NCI-H69 (cell line): ENCODE measurements at regions not wholly inside any gene's neighbourhood (a gene's known extent, or its start where the extent isn't known, plus 50 kb on each side); places are given as distances from the start of the nearest gene placed in this dataset.
"Not testable (repeated sequence)": the region's sequence is repeated elsewhere in the genome, so short reads cannot be mapped to it uniquely, and the experiment has no call there.

Source experiments
- DNase-seq: peaks from one replicate; lab custom pipeline; 2025; lab: John Stamatoyannopoulos, UW

DNA sequence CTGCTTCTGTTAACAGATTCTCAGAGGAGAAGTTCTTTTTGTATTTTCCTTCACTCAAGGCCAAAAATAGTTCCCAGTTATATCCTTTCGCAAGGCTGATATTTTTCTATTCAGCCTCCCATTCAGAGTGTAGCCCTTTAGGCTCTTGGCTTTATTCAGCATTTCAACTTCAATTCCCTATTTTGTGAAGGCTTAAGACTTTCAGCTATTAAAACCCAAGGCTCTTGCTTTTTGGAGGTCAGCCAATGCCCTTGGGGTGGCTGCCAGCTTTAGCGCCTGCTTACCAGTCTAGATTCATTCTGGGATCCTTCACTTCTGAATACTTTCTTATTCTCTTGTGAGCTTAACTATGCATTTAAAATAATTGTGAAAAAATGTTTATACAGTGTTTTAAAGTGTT lies 57.3 kb upstream of the ADGRA3 start:
- DNase-seq, result peak; percentile 36

DNA sequence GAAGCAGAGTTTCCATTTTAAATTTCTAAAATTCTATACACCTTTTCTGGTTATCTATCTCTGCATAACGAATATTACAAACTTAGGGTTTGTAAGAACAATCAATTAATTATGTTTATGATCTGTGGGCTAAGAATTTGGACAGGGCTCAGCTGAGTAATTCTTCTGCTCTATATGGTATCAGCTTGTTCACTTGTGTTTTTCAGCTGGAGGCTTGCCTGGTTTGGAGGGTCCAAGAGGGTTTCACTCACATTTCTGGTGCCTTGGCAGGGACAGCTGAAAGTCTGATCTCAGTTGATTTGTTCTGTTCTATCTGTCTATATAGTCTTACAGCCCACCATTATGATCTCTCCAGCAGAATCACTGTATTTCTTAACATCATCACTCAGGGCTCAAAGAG lies 57.8 kb upstream of the ADGRA3 start:
- DNase-seq, result no peak

DNA sequence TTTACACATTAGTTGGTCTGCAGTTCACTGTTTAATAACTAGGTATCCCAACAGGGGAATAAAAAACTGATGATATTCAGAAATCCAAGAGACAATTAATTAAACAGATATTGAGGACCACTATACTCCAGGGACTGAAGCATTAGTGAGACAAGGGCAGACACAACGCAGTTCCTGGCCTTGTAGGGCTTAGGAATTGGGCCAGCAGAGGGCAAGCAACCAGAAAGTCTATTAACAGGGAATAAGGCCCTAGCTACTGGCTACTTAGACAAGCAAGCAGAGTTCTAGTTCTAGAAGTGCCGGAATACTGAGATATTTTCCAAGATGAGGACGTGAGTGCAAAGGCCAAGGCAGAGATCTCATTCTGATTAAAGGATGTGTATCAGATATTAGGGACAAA lies 58.6 kb upstream of the ADGRA3 start:
- DNase-seq, result no peak

DNA sequence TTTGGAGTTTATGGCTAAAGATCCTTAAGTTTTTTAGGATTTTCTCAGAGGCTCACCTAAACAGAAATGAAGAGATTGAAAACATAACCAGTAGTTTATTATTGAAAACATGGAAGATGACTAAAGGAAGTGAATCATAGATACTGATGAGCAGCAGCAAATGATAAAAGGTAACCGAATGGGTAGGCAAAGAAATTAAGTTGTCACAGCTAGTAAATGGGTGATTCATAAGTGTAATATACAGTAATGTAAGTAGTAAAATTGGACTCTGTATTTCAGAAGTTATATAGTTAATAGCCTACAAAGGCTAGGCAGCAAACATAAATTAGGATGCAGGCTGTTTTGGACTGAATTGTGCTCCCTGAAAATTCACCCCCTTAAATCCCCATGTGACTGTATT lies 59.0 kb upstream of the ADGRA3 start:
- DNase-seq, result no peak

DNA sequence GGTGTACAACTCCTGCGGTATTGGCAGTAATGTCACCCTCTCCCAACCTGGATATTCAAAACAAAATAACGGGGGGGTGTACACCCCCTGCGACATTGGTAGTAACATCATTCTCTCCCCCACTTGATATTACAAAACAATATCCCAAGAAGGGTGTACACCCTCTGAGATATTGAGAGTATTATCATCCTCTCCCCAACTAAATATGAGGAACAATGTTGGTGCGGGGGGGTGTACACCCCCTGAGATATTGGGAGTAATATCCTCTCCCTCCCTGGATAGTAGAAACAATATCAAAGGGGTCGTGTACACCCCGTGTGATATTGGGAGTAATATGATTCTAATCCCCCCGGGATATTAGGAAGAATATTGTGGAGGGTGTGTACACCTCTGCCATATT lies 71.4 kb upstream of the ADGRA3 start:
- no peak for DNase-seq

DNA sequence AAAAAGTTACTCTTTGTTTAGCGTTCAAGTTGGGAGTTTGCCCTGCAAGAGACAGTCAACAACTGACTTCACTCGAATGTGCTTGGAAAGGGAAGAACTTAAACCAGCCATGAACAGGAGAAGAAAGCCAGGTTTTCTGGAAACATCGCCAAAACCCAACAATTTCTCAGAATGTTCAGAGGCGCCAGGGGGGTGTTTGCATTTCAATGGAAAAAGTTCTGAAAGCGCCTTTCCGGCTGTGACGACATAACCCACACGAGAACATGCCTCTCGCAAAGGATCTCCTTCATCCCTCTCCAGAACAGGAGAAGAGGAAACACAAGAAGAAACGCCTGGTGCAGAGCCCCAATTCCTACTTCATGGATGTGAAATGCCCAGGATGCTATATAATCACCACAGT lies 78.1 kb upstream of the ADGRA3 start:
- DNase-seq, result no peak

DNA sequence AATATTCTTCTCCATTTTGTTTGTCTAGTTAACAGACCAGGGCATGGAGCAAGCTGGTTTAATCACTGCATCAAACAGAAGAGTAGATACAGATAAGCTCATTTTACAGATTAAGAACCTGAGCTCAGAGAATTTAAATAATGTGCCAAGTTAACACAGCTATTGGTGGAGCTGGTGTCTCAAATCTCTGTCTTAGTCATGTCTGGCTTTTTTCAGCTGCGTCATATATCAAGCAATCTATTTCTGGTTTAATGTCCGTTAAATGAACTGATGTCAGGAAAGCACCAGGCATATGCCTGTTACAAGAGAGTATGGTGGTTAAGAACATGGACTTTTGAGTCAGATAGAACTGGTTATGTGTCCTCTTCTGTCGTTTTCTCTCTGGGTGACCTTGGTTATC lies 79.8 kb upstream of the ADGRA3 start:
- no peak for DNase-seq

DNA sequence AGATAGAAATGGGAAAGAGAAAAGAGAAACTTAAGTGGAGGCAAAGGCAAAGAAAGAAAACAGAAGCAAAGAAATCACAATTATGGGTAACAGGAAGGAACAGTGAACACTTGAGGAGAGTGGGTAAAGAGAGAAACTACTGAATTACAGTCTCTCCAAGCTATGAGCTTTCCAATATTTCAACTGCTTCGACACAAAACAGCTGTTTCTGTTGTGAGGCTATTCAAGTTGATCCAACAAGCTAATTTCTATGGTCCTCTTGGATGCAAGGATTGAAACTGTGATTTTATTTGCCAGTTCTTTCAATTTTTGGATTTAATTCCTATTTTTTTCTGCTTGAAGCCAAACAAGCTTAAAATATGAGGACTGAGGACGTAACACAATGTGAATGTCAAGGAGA lies 80.5 kb upstream of the ADGRA3 start:
- no peak for DNase-seq

DNA sequence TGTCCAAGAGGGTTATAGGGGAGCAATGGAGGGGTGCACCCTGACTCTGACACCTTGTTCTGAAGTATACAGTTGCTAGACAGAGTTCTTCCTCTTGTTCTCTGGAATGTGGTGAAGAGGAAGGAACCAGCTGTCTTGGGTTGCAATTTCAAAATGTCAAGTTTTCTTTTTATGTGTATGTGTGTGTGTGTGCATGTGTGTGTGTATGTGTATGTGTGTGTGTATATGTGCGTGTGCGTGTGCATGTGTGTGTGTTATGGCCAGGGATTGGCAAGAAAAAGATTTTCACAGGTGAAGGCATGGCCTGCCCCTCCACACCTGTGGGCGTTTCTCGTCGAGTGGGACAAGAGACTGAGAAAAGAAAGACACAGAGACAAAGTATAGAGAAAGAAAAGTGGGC lies 81.6 kb upstream of the ADGRA3 start:
- DNase-seq, result no peak

DNA sequence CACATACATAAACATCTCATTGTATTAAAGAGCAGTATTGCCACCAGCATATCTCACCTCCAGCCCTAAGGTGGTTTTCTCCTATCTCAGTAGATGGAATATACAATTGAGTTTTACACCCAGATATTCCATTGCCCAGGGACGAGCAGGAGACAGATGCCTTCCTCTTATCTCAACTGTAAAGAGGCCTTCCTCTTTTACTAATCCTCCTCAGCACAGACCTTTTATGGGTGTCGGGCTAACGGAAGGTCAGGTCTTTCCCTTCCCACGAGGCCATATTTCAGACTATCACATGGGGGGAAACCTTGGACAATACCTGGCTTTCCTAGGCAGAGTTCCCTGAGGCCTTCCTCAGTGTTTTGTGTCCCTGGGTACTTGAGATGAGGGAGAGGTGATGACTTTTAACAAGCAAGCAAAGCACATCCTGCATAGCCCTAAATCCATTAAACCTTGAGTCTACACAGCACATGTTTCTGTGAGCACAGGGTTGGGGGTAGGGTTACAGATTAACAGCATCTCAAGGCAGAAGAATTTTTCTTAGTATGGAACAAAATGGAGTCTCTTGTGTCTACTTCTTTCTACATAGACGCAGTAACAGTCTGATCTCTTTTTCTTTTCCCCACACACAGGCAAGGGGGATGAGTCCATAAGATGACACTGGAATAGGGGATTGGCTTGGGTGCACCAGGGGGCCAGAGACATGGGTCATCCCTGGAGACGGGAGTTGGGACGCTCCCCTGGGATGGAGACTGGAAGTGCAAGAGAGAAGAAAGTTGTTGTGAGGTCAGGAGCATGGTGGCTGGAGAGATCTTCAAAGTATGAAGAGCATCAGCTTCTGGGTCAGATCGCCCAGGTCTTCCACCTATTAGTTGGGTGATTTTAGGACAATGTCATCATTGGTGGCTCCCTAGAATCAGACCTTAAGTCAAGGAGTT lies 82.5 kb upstream of the ADGRA3 start:
- not testable (repeated sequence) for DNase-seq

DNA sequence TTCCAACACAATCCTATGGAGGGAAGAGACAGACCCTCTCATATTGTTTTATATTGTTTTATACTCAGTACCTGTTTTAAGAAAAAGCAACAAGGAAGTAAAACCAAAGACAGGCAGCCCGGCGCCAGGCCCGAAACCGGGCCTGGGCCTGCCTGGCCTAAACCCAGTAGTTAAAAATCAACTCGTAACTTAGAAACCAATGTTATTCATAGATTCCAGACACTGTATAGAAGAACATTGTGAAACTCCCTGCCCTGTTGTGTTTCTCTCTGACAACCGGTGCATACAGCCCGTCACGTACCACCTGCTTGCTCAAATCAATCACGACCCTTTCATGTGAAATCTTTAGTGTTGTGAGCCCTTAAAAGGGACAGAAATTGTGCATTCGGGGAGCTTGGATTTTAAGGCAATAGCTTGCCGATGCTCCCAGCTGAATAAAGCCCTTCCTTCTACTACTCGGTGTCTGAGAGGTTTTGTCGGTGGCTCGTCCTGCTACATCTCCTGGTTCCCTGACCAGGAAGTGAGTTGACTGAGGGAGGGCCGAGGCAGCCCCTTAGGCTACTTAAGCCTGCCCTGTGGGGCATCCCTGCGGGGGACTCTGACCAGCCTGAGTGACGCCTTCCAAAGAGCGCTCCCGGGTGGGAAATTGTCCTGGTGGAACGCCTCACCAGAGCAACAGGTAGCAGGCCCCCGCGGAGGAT lies 83.5 kb upstream of the ADGRA3 start:
- DNase-seq, result not testable (repeated sequence)

DNA sequence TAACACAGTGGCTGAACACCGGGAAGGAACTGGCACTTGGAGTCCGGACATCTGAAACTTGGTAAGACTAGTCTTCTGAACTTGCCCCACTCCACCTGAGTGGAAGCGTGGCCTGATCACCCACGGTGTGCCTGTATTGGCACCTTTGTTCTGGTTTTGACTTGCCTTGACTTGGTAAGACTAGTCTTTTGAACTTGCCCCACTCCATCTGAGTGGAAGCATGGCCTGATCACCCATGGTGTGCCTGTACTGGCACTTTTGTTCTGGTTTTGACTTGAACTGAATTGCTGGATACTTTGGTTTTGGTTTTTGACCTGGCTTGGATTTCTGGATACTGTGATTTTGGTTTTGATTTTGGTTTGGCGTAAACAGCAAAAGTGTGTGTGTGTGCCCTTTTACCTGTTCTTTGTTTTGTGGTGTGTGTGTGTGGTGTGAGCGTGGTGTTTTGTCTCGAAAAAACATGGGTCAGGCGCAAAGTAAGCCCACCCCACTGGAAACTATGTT lies 84.1 kb upstream of the ADGRA3 start:
- DNase-seq, result not testable (repeated sequence)

DNA sequence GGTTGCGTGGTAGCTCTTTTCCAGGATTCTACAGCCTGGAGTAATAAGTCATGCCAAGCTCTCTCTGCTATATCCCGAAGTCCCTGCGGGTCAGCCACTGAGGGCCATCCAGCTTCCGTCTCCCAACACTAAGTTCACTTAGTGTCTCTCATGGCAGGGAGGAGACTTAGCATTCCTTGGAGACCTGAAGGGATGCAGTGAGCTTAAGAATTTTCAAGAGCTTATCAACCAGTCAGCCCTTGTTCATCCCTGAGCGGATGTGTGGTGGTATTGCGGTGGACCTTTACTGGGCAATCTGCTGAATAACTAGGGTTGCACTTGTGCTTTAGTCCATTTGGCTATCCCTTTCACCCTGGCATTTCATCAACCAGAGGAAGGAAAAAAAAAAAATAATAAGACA lies 85.8 kb upstream of the ADGRA3 start:
- not testable (repeated sequence) for DNase-seq

DNA sequence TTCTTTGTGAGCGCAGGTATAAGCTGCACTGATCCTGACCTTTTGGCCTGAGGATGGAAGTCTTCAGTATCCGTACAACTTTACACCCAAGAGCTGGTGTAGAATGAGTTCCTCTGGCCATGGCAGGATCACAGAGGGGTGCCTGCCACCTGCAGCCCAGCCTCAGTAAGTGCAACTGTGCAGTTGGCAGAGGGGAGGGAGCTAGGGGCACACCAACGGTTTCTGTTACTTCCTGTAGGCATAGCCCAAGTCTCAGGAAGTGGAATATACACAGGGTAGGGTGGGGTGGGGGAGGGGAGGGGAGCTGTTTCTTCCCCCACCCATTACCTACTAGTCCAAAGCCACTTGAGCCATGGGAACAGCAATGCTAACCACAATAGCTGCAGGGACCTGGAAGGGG lies 85.4 kb upstream of the GBA3 start:
- DNase-seq, result peak; percentile 47

DNA sequence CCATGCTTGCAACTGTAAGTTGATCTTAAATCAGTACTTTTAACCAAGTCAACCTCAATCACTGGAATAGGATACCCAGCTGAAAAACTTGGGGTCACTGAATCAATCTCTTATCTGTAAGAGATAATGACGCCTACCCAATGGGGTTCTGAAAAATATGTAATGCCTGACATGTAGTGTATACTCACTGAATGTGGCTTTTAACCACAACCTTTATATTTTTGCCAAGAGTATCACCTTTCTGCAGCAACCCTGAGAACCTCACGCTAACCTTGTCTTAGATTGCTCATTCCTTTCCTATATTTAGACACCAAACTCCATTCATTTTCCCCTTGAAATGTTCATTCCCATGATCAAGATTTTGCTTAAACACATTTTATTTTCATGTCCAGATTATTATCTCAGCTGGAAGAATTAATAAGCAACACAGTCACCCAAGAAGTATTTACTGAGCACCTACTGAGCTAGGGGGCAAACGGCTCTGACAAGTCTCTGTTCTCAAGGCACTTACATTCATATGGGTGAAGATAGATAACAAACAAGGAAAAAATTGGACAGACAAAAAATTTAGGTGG lies 82.7 kb upstream of the GBA3 start:
- DNase-seq, result not testable (repeated sequence)

DNA sequence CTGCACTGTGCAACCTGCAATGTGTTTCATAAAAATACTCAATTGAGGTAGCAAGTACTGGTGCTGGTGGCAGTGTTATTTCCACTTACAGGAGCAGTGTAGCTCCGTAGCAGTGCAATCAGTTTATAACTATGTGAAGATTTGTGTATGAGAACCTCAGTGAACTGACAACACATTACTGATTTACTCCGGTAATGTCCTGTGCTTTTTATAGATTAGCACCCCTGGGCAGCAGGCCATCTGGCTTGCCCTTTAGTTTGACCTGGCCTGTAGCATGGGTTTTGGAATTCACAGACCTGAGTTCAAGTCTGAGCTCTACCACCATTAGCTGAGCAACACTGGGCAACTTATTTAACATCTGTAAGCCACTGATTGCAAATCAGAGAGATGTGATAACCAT lies 78.6 kb upstream of the GBA3 start:
- DNase-seq, result no peak

DNA sequence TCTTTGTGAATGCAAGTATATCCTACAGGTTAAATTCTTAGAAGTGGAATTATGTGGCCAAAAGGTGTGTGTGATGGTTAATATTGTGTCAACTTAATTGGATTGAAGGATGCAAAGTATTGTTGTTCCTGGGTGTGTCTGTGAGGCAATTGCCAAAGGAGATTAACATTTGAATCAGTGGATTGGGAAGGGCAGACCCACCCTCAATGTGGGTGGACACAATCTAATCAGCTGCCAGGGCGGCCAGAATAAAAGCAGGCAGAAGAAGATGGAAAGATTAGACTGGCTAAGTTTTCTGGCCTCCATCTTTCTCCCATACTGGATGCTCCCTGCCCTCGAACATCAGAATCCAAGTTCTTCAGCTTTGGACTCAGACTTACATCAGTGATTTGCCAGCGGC lies 76.2 kb upstream of the GBA3 start:
- no peak for DNase-seq

DNA sequence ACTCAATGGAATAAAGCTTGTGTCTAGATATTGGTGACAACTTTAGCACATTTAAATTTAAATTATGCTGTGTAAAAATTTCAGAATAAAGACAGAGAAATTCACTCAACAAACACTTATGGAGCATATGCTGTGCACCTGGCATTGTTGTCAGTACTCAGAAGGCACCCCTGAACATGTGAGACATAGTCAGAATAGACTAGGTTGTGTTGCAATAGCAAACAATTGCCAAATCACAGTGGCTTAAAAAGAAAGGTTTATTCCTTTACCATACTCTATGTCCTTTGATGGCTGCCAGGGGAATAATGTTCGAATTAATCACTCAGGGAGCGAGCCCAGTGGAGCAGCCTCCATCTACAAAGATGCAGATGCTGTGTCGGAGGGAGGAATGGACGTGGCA lies 72.6 kb upstream of the GBA3 start:
- DNase-seq, result not testable (repeated sequence)

DNA sequence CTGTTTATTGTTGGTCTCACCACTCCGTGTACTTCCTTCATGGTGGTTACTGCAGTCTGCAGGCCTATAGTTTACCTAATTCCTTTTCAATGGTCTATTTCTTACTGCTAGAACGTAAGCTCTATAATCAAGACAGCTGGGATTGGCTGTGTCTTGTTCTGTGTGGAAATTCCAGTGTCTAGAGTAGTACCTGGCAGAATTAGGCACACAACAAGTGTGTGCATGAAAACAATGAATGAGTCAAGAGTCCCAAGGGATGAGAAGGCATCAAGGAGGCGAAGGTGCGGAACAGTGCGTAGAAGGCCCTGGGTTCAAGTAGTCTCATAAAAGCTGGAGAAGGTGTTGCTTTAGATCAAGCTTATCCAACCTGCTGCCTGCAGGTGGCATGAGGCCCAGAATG lies 70.8 kb upstream of the GBA3 start:
- not testable (repeated sequence) for DNase-seq

DNA sequence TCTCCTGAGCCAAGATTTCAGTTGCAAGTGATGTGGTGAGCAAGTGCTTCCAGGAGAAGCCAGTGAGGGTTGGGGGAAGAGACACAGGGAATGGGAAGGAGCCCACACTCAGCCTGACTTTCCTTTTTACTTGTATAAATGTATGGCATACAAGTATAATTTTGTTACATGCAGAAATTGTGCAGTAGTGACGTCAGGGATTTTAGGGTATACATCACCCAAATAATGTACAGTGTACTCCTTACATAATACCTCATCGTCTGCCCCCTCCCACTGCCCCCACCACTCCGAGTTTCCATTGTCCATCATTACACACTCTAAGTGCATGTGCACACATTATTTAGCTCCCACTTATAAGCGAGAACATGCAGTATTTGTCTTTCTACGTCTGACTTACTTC lies 68.7 kb upstream of the GBA3 start:
- DNase-seq, result not testable (repeated sequence)

DNA sequence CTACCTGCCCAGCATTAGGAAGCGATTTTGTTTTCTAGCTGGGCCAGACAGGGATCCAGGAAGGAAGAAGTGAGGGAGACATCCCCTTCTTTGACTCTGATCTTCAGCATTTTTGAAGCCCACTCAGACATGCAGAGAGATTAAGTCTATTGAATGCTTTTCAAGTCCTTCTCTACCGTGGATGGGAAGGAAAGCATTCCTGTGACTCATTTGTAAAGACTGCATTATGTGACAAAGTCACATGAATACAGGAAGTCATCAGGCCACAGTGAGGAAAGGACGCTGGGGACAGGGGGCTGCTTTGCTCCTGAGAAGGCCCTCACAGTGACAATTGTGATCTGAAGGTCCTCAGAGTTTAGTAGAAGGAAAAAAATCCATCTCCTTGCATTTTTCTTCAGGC lies 67.4 kb upstream of the GBA3 start:
- no peak for DNase-seq

DNA sequence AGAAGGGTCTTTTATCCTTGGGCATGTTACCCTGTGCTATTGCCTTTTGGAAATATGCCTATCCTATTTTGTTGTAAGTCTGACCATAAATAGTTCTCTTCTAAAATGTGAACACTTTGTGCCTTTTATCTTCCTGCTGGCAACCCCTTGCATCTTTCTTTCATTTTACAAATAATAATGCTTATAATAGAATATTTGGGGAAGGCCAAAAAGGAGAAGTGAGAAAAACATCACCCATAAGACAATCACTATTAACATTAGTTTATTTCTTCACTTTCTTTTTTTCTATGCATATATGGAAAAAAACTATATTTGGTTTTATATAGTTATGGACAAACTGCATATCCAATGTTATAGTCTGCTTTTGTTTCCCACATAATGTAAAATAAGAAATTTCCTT lies 64.9 kb upstream of the GBA3 start:
- DNase-seq, result not testable (repeated sequence)
